GM18873 (cell line): ENCODE measurements at regions not wholly inside any gene's neighbourhood (a gene's known extent, or its start where the extent isn't known, plus 50 kb on each side); places are given as distances from the start of the nearest gene placed in this dataset.

Experiments used
- ATAC-seq: cut with Tn5 transposase; IDR thresholded peaks from one replicate; pipeline ENCODE4 v1.9.1; 2021; ENCODE audit warnings: mild to moderate bottlenecking, moderate library complexity, moderate number of reproducible peaks; ENCODE audit not compliant: unreplicated experiment, low FRiP score

GRCh38 chr11:116510886-116511650, 261.7 kb downstream of the BUD13 start:
- ATAC-seq: no peak

- ATAC-seq: no peak
Observed at GRCh38 chr11:116510166-116510565, 262.6 kb downstream of the BUD13 start.

- no peak for ATAC-seq
Observed at GRCh38 chr11:116509551-116509950, 263.2 kb downstream of the BUD13 start.

GRCh38 chr11:116507849-116508695, 264.7 kb downstream of the BUD13 start:
- no peak for ATAC-seq

- ATAC-seq: no peak
Observed at GRCh38 chr11:116507016-116507415, 265.8 kb downstream of the BUD13 start.

- no peak for ATAC-seq
Observed at GRCh38 chr11:116506263-116506825, 266.4 kb downstream of the BUD13 start.

- no peak for ATAC-seq
Observed at GRCh38 chr11:116505298-116506262, 267.2 kb downstream of the BUD13 start.

GRCh38 chr11:116504541-116505297, 268.1 kb downstream of the BUD13 start:
- ATAC-seq: no peak

GRCh38 chr11:116503216-116504160, 269.3 kb downstream of the BUD13 start:
- ATAC-seq: no peak

- ATAC-seq: no peak
Observed at GRCh38 chr11:116502641-116503061, 270.1 kb downstream of the BUD13 start.

GRCh38 chr11:116501728-116502127, 271.1 kb downstream of the BUD13 start:
- ATAC-seq: no peak

- ATAC-seq: no peak
Observed at GRCh38 chr11:116500947-116501602, 271.7 kb downstream of the BUD13 start.

- no peak for ATAC-seq
Observed at GRCh38 chr11:116500026-116500946, 272.5 kb downstream of the BUD13 start.

GRCh38 chr11:116499396-116500003, 273.3 kb downstream of the BUD13 start:
- no peak for ATAC-seq

- no peak for ATAC-seq
Observed at GRCh38 chr11:116498161-116498560, 274.6 kb downstream of the BUD13 start.

GRCh38 chr11:116492600-116492999, 280.2 kb downstream of the BUD13 start:
- ATAC-seq: no peak
